ENCODE measurements at regions not wholly inside any gene's neighbourhood (a gene's known extent, or its start where the extent isn't known, plus 50 kb on each side); places are given as distances from the start of the nearest gene placed in this dataset.

GRCh38 chr5:21694567-21694966, 1158.6 kb downstream of the CDH12 start:
- no peak for DNase-seq (ENCODE audit: low spot score)
- peaks cover 9% of the 10 kb centered on the region for H3K9me3 Mint-ChIP-seq (ENCODE audit: low read depth)
- no peak for TF ChIP-seq CTCF (IDR thresholded peaks at IDR 0.05)
- no peaks in the 10 kb centered on the region for H3K4me1 Mint-ChIP-seq (ENCODE audit: low read depth)
- no peak overlapping the region for H3K4me3 Mint-ChIP-seq (ENCODE audit: unreplicated experiment)
- no peak overlapping the region for H3K27ac Mint-ChIP-seq (ENCODE audit: unreplicated experiment)
- H3K36me3 Mint-ChIP-seq (ENCODE audit: low read depth) = no peaks in the 10 kb centered on the region
- peaks cover 19% of the 10 kb centered on the region for H3K27me3 Mint-ChIP-seq (ENCODE audit: low read depth)

GRCh38 chr5:21693591-21693990, 1159.6 kb downstream of the CDH12 start:
- Mint-ChIP-seq H3K27ac (ENCODE audit: unreplicated experiment) (no peak overlapping the region), H3K36me3 (ENCODE audit: low read depth) (no peaks in the 10 kb centered on the region), H3K4me1 (ENCODE audit: low read depth) (no peaks in the 10 kb centered on the region), H3K9me3 (ENCODE audit: low read depth) (peaks cover 9% of the 10 kb centered on the region), H3K27me3 (ENCODE audit: low read depth) (peaks cover 16% of the 10 kb centered on the region), H3K4me3 (ENCODE audit: unreplicated experiment) (no peak overlapping the region)
- no peak for TF ChIP-seq CTCF (IDR thresholded peaks at IDR 0.05)
- DNase-seq (ENCODE audit: low spot score) = no peak

GRCh38 chr5:21689587-21689986, 1163.6 kb downstream of the CDH12 start:
- Mint-ChIP-seq H3K27me3 (ENCODE audit: low read depth) (peaks cover 26% of the 10 kb centered on the region), H3K27ac (ENCODE audit: unreplicated experiment) (no peak overlapping the region), H3K4me3 (ENCODE audit: unreplicated experiment) (no peak overlapping the region), H3K36me3 (ENCODE audit: low read depth) (no peaks in the 10 kb centered on the region), H3K4me1 (ENCODE audit: low read depth) (no peaks in the 10 kb centered on the region), H3K9me3 (ENCODE audit: low read depth) (no peaks in the 10 kb centered on the region)
- no peak for DNase-seq (ENCODE audit: low spot score)
- no peak for TF ChIP-seq CTCF (IDR thresholded peaks at IDR 0.05)

GRCh38 chr5:21688655-21689054, 1164.5 kb downstream of the CDH12 start:
- no peak for DNase-seq (ENCODE audit: low spot score)
- no peak overlapping the region for H3K27ac Mint-ChIP-seq (ENCODE audit: unreplicated experiment)
- no peaks in the 10 kb centered on the region for H3K4me1 Mint-ChIP-seq (ENCODE audit: low read depth)
- peaks cover 22% of the 10 kb centered on the region for H3K27me3 Mint-ChIP-seq (ENCODE audit: low read depth)
- TF ChIP-seq CTCF (IDR thresholded peaks at IDR 0.05) = no peak
- no peaks in the 10 kb centered on the region for H3K9me3 Mint-ChIP-seq (ENCODE audit: low read depth)
- H3K4me3 Mint-ChIP-seq (ENCODE audit: unreplicated experiment) = no peak overlapping the region
- no peaks in the 10 kb centered on the region for H3K36me3 Mint-ChIP-seq (ENCODE audit: low read depth)

GRCh38 chr5:21687621-21688020, 1165.5 kb downstream of the CDH12 start:
- TF ChIP-seq CTCF (IDR thresholded peaks at IDR 0.05) = no peak
- Mint-ChIP-seq H3K4me1 (ENCODE audit: low read depth) (no peaks in the 10 kb centered on the region), H3K4me3 (ENCODE audit: unreplicated experiment) (no peak overlapping the region), H3K36me3 (ENCODE audit: low read depth) (no peaks in the 10 kb centered on the region), H3K9me3 (ENCODE audit: low read depth) (no peaks in the 10 kb centered on the region), H3K27me3 (ENCODE audit: low read depth) (peaks cover 22% of the 10 kb centered on the region), H3K27ac (ENCODE audit: unreplicated experiment) (no peak overlapping the region)
- no peak for DNase-seq (ENCODE audit: low spot score)

All from chondrocyte (in vitro differentiated cells).